A549 (cell line): ENCODE measurements at regions not wholly inside any gene's neighbourhood (a gene's known extent, or its start where the extent isn't known, plus 50 kb on each side); places are given as distances from the start of the nearest gene placed in this dataset.

Experiments
- CEBPB ChIP-seq, 2 experiments: fragments of >200 bp in 1 of 2; sonication (Bioruptor Twin) in 1 of 2; formaldehyde crosslinking in 1 of 2; IDR thresholded peaks; 2 replicates each; pipeline ENCODE4 v1.6.1; 2012 to 2016
- CHD2 ChIP-seq: fragments of 150-350 bp; IDR thresholded peaks from 2 replicates; pipeline ENCODE4 v1.6.1; 2014; ENCODE audit warnings: low read length; ENCODE audit not compliant: partially characterized antibody
- HDAC2 ChIP-seq: fragments of 200-600 bp; sonication (generic); IDR thresholded peaks from 2 replicates; pipeline ENCODE4 v1.6.1; 2016
- HEYL ChIP-seq: fragments of 250-450 bp; sonication (Bioruptor Pico); IDR thresholded peaks from 2 replicates; pipeline ENCODE4 v1.8.0; 2021; ENCODE audit warnings: mild to moderate bottlenecking, moderate library complexity
- HOXB5 ChIP-seq: fragments of 250-450 bp; sonication (Bioruptor Pico); IDR thresholded peaks from 2 replicates; pipeline ENCODE4 v1.5.0; 2020; ENCODE audit warnings: mild to moderate bottlenecking, moderate library complexity
- JUN ChIP-seq, 2 experiments: fragments of >200 bp; sonication (Bioruptor Twin); formaldehyde crosslinking; IDR thresholded peaks; 2 replicates in 1 of 2; 3 replicates in 1 of 2; pipeline ENCODE4 v1.6.1; 2016 to 2017
- KDM1A ChIP-seq: fragments of 200-600 bp; sonication (generic); IDR thresholded peaks from 2 replicates; pipeline ENCODE4 v1.6.1; 2016; ENCODE audit warnings: low read depth, mild to moderate bottlenecking
- NPAS2 ChIP-seq: fragments of 250-450 bp; sonication (Bioruptor Pico); IDR thresholded peaks from 2 replicates; pipeline ENCODE4 v1.8.0; 2022; ENCODE audit warnings: mild to moderate bottlenecking, moderate library complexity, borderline replicate concordance
- POLR2A ChIP-seq: IDR thresholded peaks from 2 replicates; pipeline ENCODE4 v1.6.1; 2012; ENCODE audit warnings: mild to moderate bottlenecking, low read length
- POLR2AphosphoS2 ChIP-seq: conservative IDR thresholded peaks from 2 replicates; pipeline ENCODE4 v1.6.1; 2012; ENCODE audit warnings: low read length, improper control_type of control experiment, inconsistent platforms
- SREBF2 ChIP-seq: fragments of 450-650 bp; IDR thresholded peaks from 2 replicates; pipeline ENCODE4 v1.6.1; 2014; ENCODE audit warnings: mild to moderate bottlenecking, moderate library complexity
- TF ChIP-seq, protein P1 (sequence below): fragments of 200-600 bp; sonication (generic); IDR thresholded peaks from 2 replicates; pipeline ENCODE4 v1.6.1; 2016; ENCODE audit warnings: antibody characterized with exemption, mild to moderate bottlenecking, moderate library complexity
- TF ChIP-seq, protein P2 (sequence below): fragments of >200 bp; sonication (Bioruptor Twin); formaldehyde crosslinking; IDR thresholded peaks from 3 replicates; pipeline ENCODE4 v1.5.1; 2016

GRCh38 chr13:111623208-111623607 is 302.8 kb downstream of the TEX29 start:
- TF ChIP-seq KDM1A (no peak), POLR2A (no peak), POLR2AphosphoS2 (no peak), CEBPB (IDR thresholded peaks at IDR 0.05) (no peak), HEYL (CRISPR knock-in tag) (no peak), SREBF2 (no peak), JUN (IDR thresholded peaks at IDR 0.05) (no peak), HOXB5 (no peak), NPAS2 (CRISPR knock-in tag) (no peak), HDAC2 (no peak), CHD2 (no peak)
- TF ChIP-seq, protein P1, sequence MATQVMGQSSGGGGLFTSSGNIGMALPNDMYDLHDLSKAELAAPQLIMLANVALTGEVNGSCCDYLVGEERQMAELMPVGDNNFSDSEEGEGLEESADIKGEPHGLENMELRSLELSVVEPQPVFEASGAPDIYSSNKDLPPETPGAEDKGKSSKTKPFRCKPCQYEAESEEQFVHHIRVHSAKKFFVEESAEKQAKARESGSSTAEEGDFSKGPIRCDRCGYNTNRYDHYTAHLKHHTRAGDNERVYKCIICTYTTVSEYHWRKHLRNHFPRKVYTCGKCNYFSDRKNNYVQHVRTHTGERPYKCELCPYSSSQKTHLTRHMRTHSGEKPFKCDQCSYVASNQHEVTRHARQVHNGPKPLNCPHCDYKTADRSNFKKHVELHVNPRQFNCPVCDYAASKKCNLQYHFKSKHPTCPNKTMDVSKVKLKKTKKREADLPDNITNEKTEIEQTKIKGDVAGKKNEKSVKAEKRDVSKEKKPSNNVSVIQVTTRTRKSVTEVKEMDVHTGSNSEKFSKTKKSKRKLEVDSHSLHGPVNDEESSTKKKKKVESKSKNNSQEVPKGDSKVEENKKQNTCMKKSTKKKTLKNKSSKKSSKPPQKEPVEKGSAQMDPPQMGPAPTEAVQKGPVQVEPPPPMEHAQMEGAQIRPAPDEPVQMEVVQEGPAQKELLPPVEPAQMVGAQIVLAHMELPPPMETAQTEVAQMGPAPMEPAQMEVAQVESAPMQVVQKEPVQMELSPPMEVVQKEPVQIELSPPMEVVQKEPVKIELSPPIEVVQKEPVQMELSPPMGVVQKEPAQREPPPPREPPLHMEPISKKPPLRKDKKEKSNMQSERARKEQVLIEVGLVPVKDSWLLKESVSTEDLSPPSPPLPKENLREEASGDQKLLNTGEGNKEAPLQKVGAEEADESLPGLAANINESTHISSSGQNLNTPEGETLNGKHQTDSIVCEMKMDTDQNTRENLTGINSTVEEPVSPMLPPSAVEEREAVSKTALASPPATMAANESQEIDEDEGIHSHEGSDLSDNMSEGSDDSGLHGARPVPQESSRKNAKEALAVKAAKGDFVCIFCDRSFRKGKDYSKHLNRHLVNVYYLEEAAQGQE, result no peak
- TF ChIP-seq, protein P2, sequence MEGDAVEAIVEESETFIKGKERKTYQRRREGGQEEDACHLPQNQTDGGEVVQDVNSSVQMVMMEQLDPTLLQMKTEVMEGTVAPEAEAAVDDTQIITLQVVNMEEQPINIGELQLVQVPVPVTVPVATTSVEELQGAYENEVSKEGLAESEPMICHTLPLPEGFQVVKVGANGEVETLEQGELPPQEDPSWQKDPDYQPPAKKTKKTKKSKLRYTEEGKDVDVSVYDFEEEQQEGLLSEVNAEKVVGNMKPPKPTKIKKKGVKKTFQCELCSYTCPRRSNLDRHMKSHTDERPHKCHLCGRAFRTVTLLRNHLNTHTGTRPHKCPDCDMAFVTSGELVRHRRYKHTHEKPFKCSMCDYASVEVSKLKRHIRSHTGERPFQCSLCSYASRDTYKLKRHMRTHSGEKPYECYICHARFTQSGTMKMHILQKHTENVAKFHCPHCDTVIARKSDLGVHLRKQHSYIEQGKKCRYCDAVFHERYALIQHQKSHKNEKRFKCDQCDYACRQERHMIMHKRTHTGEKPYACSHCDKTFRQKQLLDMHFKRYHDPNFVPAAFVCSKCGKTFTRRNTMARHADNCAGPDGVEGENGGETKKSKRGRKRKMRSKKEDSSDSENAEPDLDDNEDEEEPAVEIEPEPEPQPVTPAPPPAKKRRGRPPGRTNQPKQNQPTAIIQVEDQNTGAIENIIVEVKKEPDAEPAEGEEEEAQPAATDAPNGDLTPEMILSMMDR, result no peak
